IMR-90 (cell line): ENCODE measurements at regions not wholly inside any gene's neighbourhood (a gene's known extent, or its start where the extent isn't known, plus 50 kb on each side); places are given as distances from the start of the nearest gene placed in this dataset.

Experiments used
- ATAC-seq: fragments of 200-7000 bp; cut with Tn5 transposase; 2 replicates; pipeline ENCODE4 v1.9.1; 2020; ENCODE audit warnings: low read depth, mild to moderate bottlenecking, moderate library complexity
- BruUV-seq: library from RNA; stranded (reverse); fragments of 400-500 nt; replicated peaks from 2 replicates; lab custom pipeline; 2021; lab: Mats Ljungman, UMichigan
- CTCF ChIA-PET: fragments of 300-600 bp; formaldehyde crosslinking; extraction: SDS; loops from one replicate; lab custom pipeline; 2021; ENCODE audit warnings: antibody characterized with exemption; lab: Yijun Ruan, JAX
- POLR2A ChIA-PET: fragments of 300-600 bp; sonication (Branson Sonifier 250); formaldehyde crosslinking; loops from one replicate; lab custom pipeline; 2022; ENCODE audit warnings: antibody characterized with exemption; ENCODE audit not compliant: unreplicated experiment; lab: Charles Lee
- DNase-seq: peaks from one replicate; pipeline ENCODE4 v3.0.0; 2013
- H2AFZ ChIP-seq: replicated peaks from 2 replicates; pipeline ENCODE3; 2013; ENCODE audit warnings: low read length, mild to moderate bottlenecking; ENCODE audit not compliant: poor library complexity
- H2AK5ac ChIP-seq: 2 replicates; pipeline ENCODE4 v1.6.1; 2013; ENCODE audit warnings: low read depth, low read length, inconsistent platforms
- H2AK9ac ChIP-seq: replicated peaks from 2 replicates; pipeline ENCODE3; 2013; ENCODE audit warnings: mild to moderate bottlenecking, low read depth, low read length, moderate library complexity; ENCODE audit not compliant: poor library complexity
- H2BK120ac ChIP-seq: 2 replicates; pipeline ENCODE4 v1.6.1; 2013; ENCODE audit warnings: low read depth, low read length, inconsistent platforms
- H2BK15ac ChIP-seq: 3 replicates; pipeline ENCODE4 v1.6.1; 2013; ENCODE audit warnings: low read depth, low read length, inconsistent platforms
- H2BK20ac ChIP-seq: 2 replicates; pipeline ENCODE4 v1.6.1; 2013; ENCODE audit warnings: low read depth, mild to moderate bottlenecking, inconsistent platforms, low read length, moderate library complexity
- H2BK5ac ChIP-seq: 2 replicates; pipeline ENCODE4 v1.6.1; 2013; ENCODE audit warnings: mild to moderate bottlenecking, low read depth, low read length, inconsistent platforms; ENCODE audit not compliant: poor library complexity, severe bottlenecking
- H3K14ac ChIP-seq: replicated peaks from 2 replicates; pipeline ENCODE4 v1.6.1; 2013; ENCODE audit warnings: low read depth, low read length, inconsistent platforms
- H3K18ac ChIP-seq: 2 replicates; pipeline ENCODE4 v1.6.1; 2013; ENCODE audit warnings: low read depth, low read length, control low read depth
- H3K23ac ChIP-seq: 2 replicates; pipeline ENCODE4 v1.6.1; 2013; ENCODE audit warnings: low read depth, low read length, inconsistent platforms
- H3K27ac ChIP-seq: 2 replicates; pipeline ENCODE4 v1.5.1; 2013; ENCODE audit warnings: mild to moderate bottlenecking, control low read depth, low read length; ENCODE audit not compliant: insufficient read depth
- H3K27me3 ChIP-seq: 2 replicates; pipeline ENCODE4 v1.6.1; 2013; ENCODE audit warnings: low read length; ENCODE audit not compliant: control insufficient read depth, insufficient read depth
- H3K36me3 ChIP-seq: 2 replicates; pipeline ENCODE4 v1.6.1; 2013; ENCODE audit warnings: low read length, mixed read lengths; ENCODE audit not compliant: control insufficient read depth, insufficient read depth
- H3K4ac ChIP-seq: 2 replicates; pipeline ENCODE4 v1.6.1; 2013; ENCODE audit warnings: low read depth, low read length, inconsistent platforms
- H3K4me1 ChIP-seq: 2 replicates; pipeline ENCODE4 v1.6.1; 2013; ENCODE audit warnings: low read length, mixed read lengths; ENCODE audit not compliant: control insufficient read depth, insufficient read depth
- H3K4me2 ChIP-seq: 2 replicates; pipeline ENCODE4 v1.6.1; 2013; ENCODE audit warnings: low read depth, mild to moderate bottlenecking, control low read depth, low read length, moderate library complexity
- H3K4me3 ChIP-seq: 2 replicates; pipeline ENCODE4 v1.5.1; 2013; ENCODE audit warnings: low read depth, mild to moderate bottlenecking, control low read depth, low read length, moderate library complexity; ENCODE audit not compliant: insufficient read depth
- H3K56ac ChIP-seq: 2 replicates; pipeline ENCODE4 v1.6.1; 2013; ENCODE audit warnings: low read length, inconsistent platforms; ENCODE audit not compliant: insufficient read depth; ENCODE audit errors: extremely low read depth
- H3K79me1 ChIP-seq, 2 experiments: 2 replicates each; pipeline ENCODE4 v1.6.1; 2013; ENCODE audit warnings: low read length in 2 of 2, inconsistent platforms in 1 of 2, low read depth in 1 of 2
- H3K9ac ChIP-seq: 2 replicates; pipeline ENCODE4 v1.6.1; 2013; ENCODE audit warnings: low read depth, low read length, control low read depth
- H3K9me1 ChIP-seq: 2 replicates; pipeline ENCODE4 v1.6.1; 2013; ENCODE audit warnings: low read length, inconsistent platforms; ENCODE audit not compliant: insufficient read depth
- H3K9me3 ChIP-seq: 2 replicates; pipeline ENCODE4 v1.6.1; 2013; ENCODE audit warnings: low read length; ENCODE audit not compliant: control insufficient read depth, insufficient read depth
- H4K20me1 ChIP-seq: 2 replicates; pipeline ENCODE4 v1.6.1; 2013; ENCODE audit warnings: low read length, inconsistent platforms; ENCODE audit not compliant: insufficient read depth
- H4K5ac ChIP-seq: 2 replicates; pipeline ENCODE4 v1.6.1; 2013; ENCODE audit warnings: mild to moderate bottlenecking, low read depth, low read length, control low read depth
- H4K8ac ChIP-seq, 2 experiments: 2 replicates each; pipeline ENCODE4 v1.6.1; 2013; ENCODE audit warnings: low read depth in 2 of 2, low read length in 2 of 2, control low read depth in 1 of 2, inconsistent platforms in 1 of 2
- H4K91ac ChIP-seq: 2 replicates; pipeline ENCODE4 v1.6.1; 2013; ENCODE audit warnings: low read depth, low read length, inconsistent platforms; ENCODE audit not compliant: insufficient read depth
- CEBPB ChIP-seq: IDR thresholded peaks from 2 replicates; pipeline ENCODE4 v1.6.1; 2012; ENCODE audit warnings: low read depth, low read length, improper control_type of control experiment
- CHD1 ChIP-seq: IDR thresholded peaks from 2 replicates; pipeline ENCODE4 v1.6.1; 2012; ENCODE audit warnings: low read depth, low read length, improper control_type of control experiment
- MXI1 ChIP-seq: IDR thresholded peaks from 2 replicates; pipeline ENCODE4 v1.6.1; 2012; ENCODE audit warnings: low read depth, mild to moderate bottlenecking, low read length, moderate library complexity, borderline replicate concordance
- POLR2A ChIP-seq: IDR thresholded peaks from 2 replicates; pipeline ENCODE4 v1.6.1; 2012; ENCODE audit warnings: mild to moderate bottlenecking, low read depth, low read length
- RAD21 ChIP-seq: IDR thresholded peaks from 2 replicates; pipeline ENCODE4 v1.6.1; 2012; ENCODE audit warnings: low read length, improper control_type of control experiment
- RCOR1 ChIP-seq: IDR thresholded peaks from 2 replicates; pipeline ENCODE4 v1.6.1; 2012; ENCODE audit warnings: mild to moderate bottlenecking, low read length, improper control_type of control experiment; ENCODE audit not compliant: insufficient replicate concordance
- USF2 ChIP-seq: fragments of 150-350 bp; IDR thresholded peaks from 2 replicates; pipeline ENCODE4 v1.6.1; 2017; ENCODE audit warnings: mild to moderate bottlenecking, antibody characterized with exemption, low read length, low read depth
- WGBS, 2 experiments: methylation state at CpG; one replicate each; pipeline versions ENCODE4 v1.1.5 to v1.1.7; 2013; ENCODE audit warnings: missing lambda C conversion rate in 2 of 2; ENCODE audit not compliant: insufficient read length in 1 of 2; ENCODE audit errors: extremely low coverage in 2 of 2; 5-methylcytosine and 5-hydroxymethylcytosine counted together
- dilution Hi-C: fragments of 300-500 bp; cut with HindIII; formaldehyde crosslinking; loops from one replicate; pipeline ENCODE4 v1.14.3; 2018; ENCODE audit warnings: low sequenced_read_pairs; ENCODE audit not compliant: unreplicated experiment
- in situ Hi-C: fragments of 300-500 bp; cut with MboI; formaldehyde crosslinking; loops from 3 replicates; pipeline ENCODE4 v1.14.3; 2019; ENCODE audit warnings: low sequenced_read_pairs, inconsistent platforms, mixed read lengths
- intact Hi-C: fragments of 100-400 bp; cut with micrococcal nuclease; formaldehyde crosslinking; loops from 2 replicates; pipeline ENCODE4 v1.10.0; 2022

- Histone ChIP-seq H3K36me3 (no peaks in the 10 kb centered on the region), H3K9me1 (no peaks in the 10 kb centered on the region), H3K9ac (no peak overlapping the region), H3K4ac (no peak overlapping the region), H2AFZ (no peak overlapping the region), H3K27me3 (peaks cover 1% of the 10 kb centered on the region), H3K56ac (no peak overlapping the region), H3K14ac (no peak overlapping the region), H2AK5ac (no peak overlapping the region), H3K18ac (no peak overlapping the region), H4K91ac (no peak overlapping the region), H2BK120ac (no peak overlapping the region), H3K27ac (no peak overlapping the region), H4K20me1 (no peaks in the 10 kb centered on the region), H2BK20ac (no peak overlapping the region), H2BK5ac (no peak overlapping the region), H3K9me3 (no peaks in the 10 kb centered on the region), H2BK15ac (no peak overlapping the region), H3K79me1 (no peaks in the 10 kb centered on the region), H3K4me3 (no peak overlapping the region), H3K23ac (no peak overlapping the region), H2AK9ac (no peak overlapping the region), H4K8ac (no peak overlapping the region), H3K4me2 (no peak overlapping the region), H3K4me1 (no peaks in the 10 kb centered on the region), H4K5ac (no peak overlapping the region)
- dilution Hi-C loops (no loop called here), in situ Hi-C loops (no loop called here), intact Hi-C loops (no loop called here)
- POLR2A ChIA-PET: no interaction called here
- no peak for TF ChIP-seq RCOR1
- no peak for TF ChIP-seq USF2
- TF ChIP-seq POLR2A: no peak
- TF ChIP-seq MXI1: no peak
- no peak for TF ChIP-seq CHD1
- no peak for TF ChIP-seq CEBPB
- no peak for TF ChIP-seq RAD21
- BruUV-seq: no TSS peak
- CTCF ChIA-PET: no interaction called here
- ATAC-seq (no peak), DNase-seq (no peak)
- no CpG with 5 or more reads among the region's 4 CpGs for WGBS, 2 experiments
Measured at GRCh38 chr15:81555346-81555745, 181.3 kb upstream of the TMC3 start.
